ENCODE measurements at regions not wholly inside any gene's neighbourhood (a gene's known extent, or its start where the extent isn't known, plus 50 kb on each side); places are given as distances from the start of the nearest gene placed in this dataset.

GRCh38 chr5:18069790-18070189, 435.5 kb downstream of the TAF11L14 start:
- no peak for DNase-seq (ENCODE audit: low spot score)
- H3K9me2 ChIP-seq (replicated peaks; ENCODE audit: insufficient read depth), result no peaks in the 10 kb centered on the region
- H3K4me3 ChIP-seq, result no peak overlapping the region
- H3K27me3 ChIP-seq, result no peaks in the 10 kb centered on the region
- WGBS (ENCODE audit: low lambda C conversion rate, missing lambda C conversion rate), result 79% methylated on average over 2 of the region's 2 CpGs
- no peaks in the 10 kb centered on the region for H4K20me1 ChIP-seq (ENCODE audit: insufficient read depth, poor library complexity, severe bottlenecking)
- H3K27ac ChIP-seq, result no peak overlapping the region
- no peaks in the 10 kb centered on the region for H3K4me1 ChIP-seq (ENCODE audit: insufficient read depth)
- H2AFZ ChIP-seq, result no peak overlapping the region
- TF ChIP-seq EZH2 (IDR thresholded peaks at IDR 0.05; ENCODE audit: borderline replicate concordance), result no peak
- no peak for TF ChIP-seq CTCF (IDR thresholded peaks at IDR 0.05; ENCODE audit: poor library complexity)
- no peak for TF ChIP-seq EZH2phosphoT487 (IDR thresholded peaks at IDR 0.05; ENCODE audit: low read depth, severe bottlenecking, unreplicated experiment)
- H3K4me2 ChIP-seq, result no peak overlapping the region
- no peaks in the 10 kb centered on the region for H3K79me2 ChIP-seq
- H3K9me3 ChIP-seq (ENCODE audit: low read depth), result no peaks in the 10 kb centered on the region
- no peaks in the 10 kb centered on the region for H3K36me3 ChIP-seq (replicated peaks; ENCODE audit: insufficient read depth, low read depth)

GRCh38 chr5:18072600-18072999, 438.3 kb downstream of the TAF11L14 start:
- no peak overlapping the region for H3K27ac ChIP-seq
- TF ChIP-seq EZH2 (IDR thresholded peaks at IDR 0.05; ENCODE audit: borderline replicate concordance) (no peak), EZH2phosphoT487 (IDR thresholded peaks at IDR 0.05; ENCODE audit: low read depth, severe bottlenecking, unreplicated experiment) (no peak), CTCF (IDR thresholded peaks at IDR 0.05; ENCODE audit: poor library complexity) (no peak)
- H3K4me1 ChIP-seq (ENCODE audit: insufficient read depth), result no peaks in the 10 kb centered on the region
- H3K9me3 ChIP-seq (ENCODE audit: low read depth), result no peaks in the 10 kb centered on the region
- WGBS (ENCODE audit: low lambda C conversion rate, missing lambda C conversion rate), result 95% methylated on average over 2 of the region's 2 CpGs
- H3K4me3 ChIP-seq, result no peak overlapping the region
- no peak overlapping the region for H2AFZ ChIP-seq
- H3K36me3 ChIP-seq (replicated peaks; ENCODE audit: insufficient read depth, low read depth), result no peaks in the 10 kb centered on the region
- no peaks in the 10 kb centered on the region for H3K79me2 ChIP-seq
- no peaks in the 10 kb centered on the region for H3K27me3 ChIP-seq
- no peak overlapping the region for H3K4me2 ChIP-seq
- H4K20me1 ChIP-seq (ENCODE audit: insufficient read depth, poor library complexity, severe bottlenecking), result no peaks in the 10 kb centered on the region
- H3K9me2 ChIP-seq (replicated peaks; ENCODE audit: insufficient read depth), result no peaks in the 10 kb centered on the region
- DNase-seq (ENCODE audit: low spot score), result no peak

- H3K27ac ChIP-seq, result no peak overlapping the region
- H2AFZ ChIP-seq, result no peak overlapping the region
- no peaks in the 10 kb centered on the region for H3K36me3 ChIP-seq (replicated peaks; ENCODE audit: insufficient read depth, low read depth)
- no peaks in the 10 kb centered on the region for H3K79me2 ChIP-seq
- H3K27me3 ChIP-seq, result no peaks in the 10 kb centered on the region
- H3K4me2 ChIP-seq, result no peak overlapping the region
- H3K9me2 ChIP-seq (replicated peaks; ENCODE audit: insufficient read depth), result no peaks in the 10 kb centered on the region
- no peak overlapping the region for H3K4me3 ChIP-seq
- TF ChIP-seq CTCF (IDR thresholded peaks at IDR 0.05; ENCODE audit: poor library complexity), result no peak
- no peak for TF ChIP-seq EZH2phosphoT487 (IDR thresholded peaks at IDR 0.05; ENCODE audit: low read depth, severe bottlenecking, unreplicated experiment)
- TF ChIP-seq EZH2 (IDR thresholded peaks at IDR 0.05; ENCODE audit: borderline replicate concordance), result no peak
- no peaks in the 10 kb centered on the region for H3K9me3 ChIP-seq (ENCODE audit: low read depth)
- DNase-seq (ENCODE audit: low spot score), result no peak
- 74% methylated on average over 3 of the region's 3 CpGs for WGBS (ENCODE audit: low lambda C conversion rate, missing lambda C conversion rate)
- no peaks in the 10 kb centered on the region for H3K4me1 ChIP-seq (ENCODE audit: insufficient read depth)
- H4K20me1 ChIP-seq (ENCODE audit: insufficient read depth, poor library complexity, severe bottlenecking), result no peaks in the 10 kb centered on the region
Measured at GRCh38 chr5:18074961-18075360, 440.7 kb downstream of the TAF11L14 start.

GRCh38 chr5:18078157-18078556, 443.9 kb downstream of the TAF11L14 start:
- Histone ChIP-seq H3K27ac (no peak overlapping the region), H2AFZ (no peak overlapping the region), H4K20me1 (ENCODE audit: insufficient read depth, poor library complexity, severe bottlenecking) (no peaks in the 10 kb centered on the region), H3K36me3 (replicated peaks; ENCODE audit: insufficient read depth, low read depth) (no peaks in the 10 kb centered on the region), H3K4me2 (no peak overlapping the region), H3K4me3 (no peak overlapping the region), H3K9me3 (ENCODE audit: low read depth) (no peaks in the 10 kb centered on the region), H3K27me3 (no peaks in the 10 kb centered on the region), H3K4me1 (ENCODE audit: insufficient read depth) (no peaks in the 10 kb centered on the region), H3K9me2 (replicated peaks; ENCODE audit: insufficient read depth) (no peaks in the 10 kb centered on the region), H3K79me2 (no peaks in the 10 kb centered on the region)
- DNase-seq (ENCODE audit: low spot score), result no peak
- no peak for TF ChIP-seq EZH2phosphoT487 (IDR thresholded peaks at IDR 0.05; ENCODE audit: low read depth, severe bottlenecking, unreplicated experiment)
- TF ChIP-seq CTCF (IDR thresholded peaks at IDR 0.05; ENCODE audit: poor library complexity), result no peak
